ENCODE measurements at regions not wholly inside any gene's neighbourhood (a gene's known extent, or its start where the extent isn't known, plus 50 kb on each side); places are given as distances from the start of the nearest gene placed in this dataset.
"Not testable (repeated sequence)": the region's sequence is repeated elsewhere in the genome, so short reads cannot be mapped to it uniquely, and the experiment has no call there.

DNA sequence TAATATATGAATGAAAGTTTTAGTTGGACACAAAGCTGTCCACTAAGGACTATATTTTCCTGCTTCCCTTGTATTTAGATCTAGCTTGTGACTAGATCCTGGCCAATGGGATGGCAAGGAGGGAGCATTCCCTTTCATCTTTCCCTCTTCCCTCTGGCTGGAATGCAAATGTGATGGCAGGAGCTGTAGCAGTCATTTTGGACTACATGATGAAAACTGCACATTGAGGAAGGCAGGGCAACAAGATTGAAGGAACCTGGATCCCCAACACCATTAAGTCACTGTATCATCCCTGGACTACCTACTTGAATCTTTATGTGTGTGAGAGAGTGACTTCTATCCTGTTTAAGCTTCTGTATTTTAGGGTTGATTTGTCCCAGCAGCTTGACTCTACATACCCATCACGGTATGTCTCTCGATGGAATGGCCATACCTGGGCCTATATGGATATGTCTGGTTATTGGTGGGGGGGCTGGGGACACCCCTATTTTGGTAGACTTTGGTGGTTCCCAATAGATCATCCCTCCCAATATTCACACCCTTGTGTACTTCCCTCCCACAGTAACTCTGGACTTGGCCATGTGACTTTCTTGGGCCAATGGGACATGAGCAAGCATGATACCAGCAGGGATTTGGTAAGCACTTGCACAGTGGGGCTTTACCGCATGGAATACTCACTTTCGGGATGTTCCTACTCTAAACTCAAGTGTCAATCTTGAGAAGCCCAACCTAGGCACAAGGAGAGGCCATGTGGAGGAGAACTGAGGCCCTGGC is 128.5 kb downstream of the VEGFA start:
- DNase-seq, result no peak

- DNase-seq, result no peak
Observed at GRCh38 chr6:43897571-43898302, 127.7 kb downstream of the VEGFA start.

DNA sequence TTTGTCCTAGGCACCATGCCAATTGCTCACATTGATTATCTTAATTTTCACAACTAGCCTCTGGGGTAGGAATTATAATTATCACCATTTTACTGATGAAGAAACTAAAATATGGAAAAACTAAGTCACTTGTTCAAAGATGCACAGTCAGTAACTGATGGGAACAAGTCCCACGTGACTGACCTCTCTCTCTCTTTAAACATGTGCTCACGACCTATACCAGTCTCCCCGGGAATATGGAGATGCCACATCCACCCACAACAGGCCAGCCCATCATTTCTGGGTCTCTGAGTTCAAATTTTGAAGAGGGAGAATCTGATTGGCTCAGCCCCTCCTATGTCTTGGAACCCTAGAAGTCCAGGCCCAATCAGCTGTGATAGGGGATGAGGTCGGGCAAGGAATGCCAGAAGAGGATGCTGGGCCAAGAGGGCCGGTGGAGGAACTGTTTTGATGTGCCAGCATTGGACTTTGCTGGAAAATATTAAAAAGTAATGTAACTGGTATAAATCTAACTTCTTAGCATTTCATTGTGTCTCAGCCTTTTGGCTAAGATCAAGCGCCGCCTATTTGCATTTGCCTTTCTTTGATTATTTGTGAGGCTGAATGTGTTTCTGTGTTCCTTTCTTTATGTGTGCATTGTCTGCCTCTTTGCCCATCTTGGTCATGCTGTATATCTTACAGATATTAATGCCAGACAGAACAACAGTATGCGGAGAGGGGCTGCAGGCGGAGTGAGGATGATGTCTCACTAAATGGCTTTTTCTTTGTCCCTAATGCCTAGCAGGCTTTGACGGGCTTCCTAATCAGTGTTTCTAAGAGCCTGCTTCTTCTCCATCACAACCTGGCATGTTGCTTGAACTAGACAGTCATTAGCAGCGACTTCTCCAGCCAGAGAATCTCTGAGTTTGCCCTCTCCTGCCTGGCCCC is 126.6 kb downstream of the VEGFA start:
- DNase-seq, result no peak

- DNase-seq, result no peak
Observed at GRCh38 chr6:43895656-43896328, 125.8 kb downstream of the VEGFA start.

DNA sequence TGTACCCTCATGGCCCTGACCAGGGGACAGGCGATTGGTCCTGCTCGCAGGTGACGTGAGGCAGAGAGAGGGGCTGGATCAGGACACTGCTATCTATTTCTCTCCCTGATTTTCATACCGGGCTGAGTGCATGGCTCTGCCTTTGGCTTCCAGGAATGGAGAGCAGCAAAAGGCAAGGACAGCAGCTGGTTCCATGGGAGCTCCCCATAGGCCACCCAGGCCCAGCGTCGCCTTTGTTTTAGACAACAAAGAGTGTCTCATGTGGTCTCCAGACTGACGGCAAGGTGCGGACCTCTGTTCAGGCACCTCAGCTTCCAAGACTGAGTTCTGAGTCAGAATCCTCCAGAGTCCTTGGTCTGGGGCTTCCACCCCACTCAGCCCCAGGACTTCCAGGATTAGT is 123.1 kb downstream of the VEGFA start:
- no peak for DNase-seq

- no peak for DNase-seq
Observed at GRCh38 chr6:43891072-43891870, 121.3 kb downstream of the VEGFA start.

DNA sequence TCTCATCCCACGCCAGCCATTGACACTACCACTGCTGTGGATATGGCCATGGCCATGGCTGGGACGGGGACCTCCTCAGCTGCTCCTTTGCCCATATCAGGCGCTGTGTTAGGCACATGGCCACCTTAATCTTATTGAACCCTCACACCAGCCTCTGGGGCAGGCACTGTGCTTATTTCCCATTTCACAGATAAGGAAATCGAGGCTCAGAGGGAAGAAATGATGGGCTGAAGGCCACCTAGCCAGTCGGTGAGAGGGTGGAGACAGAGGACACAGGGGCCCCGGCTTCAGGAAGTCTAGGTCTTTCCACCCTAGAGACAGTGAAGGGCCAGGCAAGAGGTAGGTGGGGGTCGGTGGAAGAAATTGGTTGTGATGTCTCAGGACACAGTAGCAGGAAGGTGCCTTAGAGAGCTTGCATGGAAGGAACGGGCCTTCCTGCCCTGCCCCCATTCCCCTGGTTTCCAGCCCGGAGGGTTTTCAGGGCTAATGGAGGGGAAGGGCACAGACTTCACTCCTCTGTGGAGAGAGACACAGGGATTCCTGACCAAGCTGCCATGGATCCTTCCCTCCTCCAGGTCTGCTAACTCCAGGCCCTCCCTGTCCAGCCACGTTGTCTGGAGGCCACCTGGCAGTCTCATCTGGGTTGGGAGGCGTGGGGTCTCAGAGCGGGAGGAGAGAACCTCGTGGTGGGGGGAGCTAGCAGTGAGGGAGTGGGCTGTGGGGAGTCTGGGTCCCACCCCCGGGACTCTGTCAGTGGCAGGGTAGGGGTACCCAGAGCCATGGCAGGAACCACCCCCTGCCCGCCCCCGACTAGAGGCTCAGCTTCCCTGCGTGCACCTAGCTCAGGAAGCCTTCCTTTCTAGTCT is 120.4 kb downstream of the VEGFA start:
- DNase-seq, result no peak

- no peak for DNase-seq
Observed at GRCh38 chr6:43887906-43888683, 118.1 kb downstream of the VEGFA start.

- no peak for DNase-seq
Observed at GRCh38 chr6:43887340-43887858, 117.4 kb downstream of the VEGFA start.

DNA sequence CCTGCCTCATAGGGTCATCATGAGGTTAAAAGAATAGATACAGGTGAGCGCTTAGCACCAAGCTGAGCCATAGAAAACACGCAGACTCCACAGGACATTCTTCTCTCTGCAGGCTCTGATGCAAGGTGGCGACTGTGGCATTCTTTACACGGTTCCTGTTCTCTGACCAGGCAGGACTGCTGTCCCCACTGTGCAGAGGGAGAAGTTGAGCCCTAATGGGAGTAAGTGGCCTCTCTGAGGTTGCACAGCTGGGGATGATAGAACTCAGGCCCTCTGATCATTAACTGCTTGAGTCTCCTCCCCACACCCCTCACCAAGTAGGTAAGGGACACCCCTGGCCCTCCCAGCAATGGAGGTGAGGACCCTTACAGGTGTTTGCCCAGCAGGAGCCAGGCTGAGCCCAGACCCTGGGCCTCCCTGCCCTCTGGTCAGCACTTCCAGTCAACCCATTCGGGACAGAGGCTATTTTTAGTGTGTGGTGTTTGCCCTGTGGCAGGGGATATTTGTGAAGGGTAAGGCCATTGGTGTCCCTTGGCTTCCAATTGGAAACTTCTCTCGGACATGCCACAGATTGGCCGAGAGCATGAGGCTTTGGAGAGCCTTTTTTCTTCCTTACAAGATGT is 116.8 kb downstream of the VEGFA start:
- no peak for DNase-seq

DNA sequence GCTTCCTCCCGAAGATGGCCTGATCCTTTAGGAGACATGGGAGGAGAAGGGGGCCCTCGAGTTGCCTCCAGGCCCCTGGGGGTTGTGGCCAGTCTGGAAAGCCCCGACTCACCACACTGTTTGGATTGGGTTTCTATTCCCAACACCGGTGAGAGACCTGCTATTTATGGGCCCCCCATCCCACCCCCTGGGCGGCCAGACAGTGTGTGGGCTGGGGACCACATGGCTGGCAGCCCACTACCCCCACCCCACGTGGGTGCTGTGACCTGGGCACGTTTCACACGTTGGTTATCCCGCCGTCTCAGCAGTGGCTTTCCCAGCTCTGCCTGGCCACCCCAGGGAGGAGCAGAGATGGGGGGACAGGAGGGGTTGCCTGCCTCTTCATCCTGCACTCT is 116.1 kb downstream of the VEGFA start:
- DNase-seq, result no peak

DNA sequence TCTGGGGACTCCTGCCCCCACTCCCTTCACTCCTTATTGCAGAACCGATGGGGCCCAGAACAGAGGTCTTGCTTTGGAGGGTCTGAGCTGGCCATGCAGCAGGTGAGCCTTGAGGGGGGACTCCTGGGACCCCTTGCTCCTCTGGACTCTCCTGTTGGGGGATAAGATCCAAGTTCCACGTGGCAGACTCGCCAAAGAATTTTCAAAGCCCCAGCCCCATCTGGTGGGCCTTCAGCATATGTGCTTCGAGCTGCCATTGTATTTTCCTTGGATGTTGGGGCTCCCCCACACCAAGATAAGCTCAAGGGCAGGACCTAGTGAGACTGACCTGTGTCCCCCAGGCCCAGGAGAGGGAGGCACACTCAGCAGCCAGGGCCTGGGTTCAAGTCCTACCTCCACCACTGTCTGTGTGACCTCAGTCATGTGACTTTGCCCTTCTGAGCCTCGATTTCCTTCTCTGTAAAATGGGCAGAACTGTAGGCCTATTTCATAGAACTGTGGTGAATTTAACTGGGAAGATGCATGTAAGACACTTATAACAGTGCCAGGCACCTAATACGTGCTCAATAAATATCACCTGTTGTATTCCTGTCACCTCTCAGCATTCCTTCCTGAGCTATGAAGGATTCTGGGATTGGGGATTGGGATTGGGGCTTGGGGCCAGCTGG is 115.5 kb downstream of the VEGFA start:
- DNase-seq, result no peak

DNA sequence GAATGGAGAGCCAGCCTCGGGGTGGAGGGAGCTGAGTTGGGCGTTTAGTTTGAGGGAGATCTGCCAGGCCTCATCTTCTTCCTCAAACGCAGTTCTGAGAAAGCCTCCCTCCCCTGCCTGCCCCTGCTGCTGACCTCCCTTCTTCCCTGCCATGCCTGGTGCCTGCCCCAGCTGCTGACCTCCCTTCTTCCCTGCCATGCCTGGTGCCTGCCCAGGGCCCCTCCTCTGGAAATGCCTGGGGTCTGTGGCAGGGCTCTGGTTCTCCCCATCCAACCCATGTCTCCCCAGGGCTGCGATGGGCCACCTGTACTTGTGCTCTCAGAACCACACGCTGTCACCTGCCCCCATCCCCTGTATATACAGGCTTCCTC is 114.6 kb downstream of the VEGFA start:
- peak; percentile 38 for DNase-seq

- peak; percentile 79 for DNase-seq
Observed at GRCh38 chr6:43883847-43884651, 114.0 kb downstream of the VEGFA start.

DNA sequence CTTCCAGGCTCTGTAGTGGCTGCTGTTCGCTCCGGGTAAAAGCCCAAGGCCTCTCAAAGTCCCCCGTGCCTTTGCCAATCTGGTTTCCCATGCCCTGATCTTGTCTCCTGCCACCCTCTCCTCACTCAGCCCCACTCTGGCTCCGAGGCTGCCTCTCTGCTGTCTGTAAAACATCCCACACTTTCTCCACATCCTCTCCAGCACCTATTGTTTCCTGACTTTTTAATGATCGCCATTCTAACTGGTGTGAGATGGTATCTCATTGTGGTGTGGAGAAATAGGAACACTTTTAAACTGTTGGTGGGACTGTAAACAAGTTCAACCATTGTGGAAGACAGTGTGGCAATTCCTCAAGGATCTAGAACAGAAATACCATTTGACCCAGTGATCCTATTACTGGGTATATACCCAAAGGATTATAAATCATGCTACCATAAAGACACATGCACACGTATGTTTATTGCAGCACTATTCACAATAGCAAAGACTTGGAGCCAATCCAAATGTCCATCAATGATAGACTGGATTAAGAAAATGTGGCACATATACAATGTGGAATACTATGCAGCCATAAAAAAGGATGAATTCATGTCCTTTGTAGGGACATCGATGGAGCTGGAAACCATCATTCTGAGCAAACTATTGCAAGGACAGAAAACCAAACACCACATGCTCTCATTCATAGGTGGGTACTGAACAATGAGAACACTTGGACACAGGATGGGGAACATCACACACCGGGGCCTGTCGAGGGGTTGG is 112.9 kb downstream of the VEGFA start:
- not testable (repeated sequence) for DNase-seq

DNA sequence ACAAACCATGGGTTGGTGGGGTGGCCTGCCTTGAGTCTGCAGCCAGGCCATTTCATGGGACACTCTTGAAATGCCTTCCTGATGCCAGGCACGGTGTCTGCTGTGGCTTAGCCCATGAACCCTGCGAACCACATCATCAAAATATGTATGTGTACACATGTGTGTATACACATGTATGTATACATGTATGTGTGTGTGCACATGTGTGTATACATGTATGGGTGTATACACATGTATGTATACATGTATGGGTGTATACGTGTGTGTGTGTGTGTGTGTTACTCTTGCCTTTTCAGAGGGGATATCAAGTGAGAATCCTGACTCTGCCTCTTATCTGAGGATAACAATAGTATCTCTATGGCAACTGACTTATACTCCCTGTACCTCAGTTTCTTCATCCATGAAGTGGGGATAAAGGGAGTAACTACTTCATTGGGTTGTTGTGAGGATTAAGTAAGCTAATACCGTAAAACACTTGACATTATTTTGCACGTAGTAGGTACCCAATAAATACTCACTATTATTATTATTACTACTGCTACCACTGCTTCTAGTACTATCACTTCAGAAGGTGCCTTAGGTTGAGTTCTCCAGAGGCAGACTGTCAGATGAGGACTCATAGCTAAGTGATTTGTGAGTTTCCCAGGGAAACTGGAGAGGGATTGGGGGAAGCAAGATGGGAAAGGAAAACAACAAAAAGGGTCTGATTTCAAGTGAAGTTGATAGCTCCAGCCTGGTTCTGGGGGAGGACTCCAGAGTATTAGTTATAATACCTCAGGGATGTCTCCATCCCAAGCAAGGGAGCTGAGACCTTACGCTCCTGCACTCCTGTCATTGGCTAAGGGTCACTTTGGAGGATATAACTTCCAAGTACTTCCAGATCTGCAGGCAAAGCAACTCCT is 110.5 kb downstream of the VEGFA start:
- DNase-seq, result no peak

All from RPMI8226 (cell line).